ENCODE measurements at regions not wholly inside any gene's neighbourhood (a gene's known extent, or its start where the extent isn't known, plus 50 kb on each side); places are given as distances from the start of the nearest gene placed in this dataset.
"Not testable (repeated sequence)": the region's sequence is repeated elsewhere in the genome, so short reads cannot be mapped to it uniquely, and the experiment has no call there.

- DNase-seq: no peak
These were observed 564.5 kb upstream of the B3GAT1 start for GRCh38 chr11:134976551-134976950.

- no peak for DNase-seq
These were observed 563.9 kb upstream of the B3GAT1 start for GRCh38 chr11:134975866-134976376.

GRCh38 chr11:134973801-134974200, 561.8 kb upstream of the B3GAT1 start:
- DNase-seq: no peak

GRCh38 chr11:134971381-134971780, 559.3 kb upstream of the B3GAT1 start:
- DNase-seq: no peak

GRCh38 chr11:134967746-134968145, 555.7 kb upstream of the B3GAT1 start:
- DNase-seq: no peak

- DNase-seq: not testable (repeated sequence)
These were observed 549.3 kb upstream of the B3GAT1 start for GRCh38 chr11:134961386-134961785.

GRCh38 chr11:134958870-134959269, 546.8 kb upstream of the B3GAT1 start:
- DNase-seq: no peak

- DNase-seq: no peak
These were observed 546.2 kb upstream of the B3GAT1 start for GRCh38 chr11:134958336-134958640.

- no peak for DNase-seq
These were observed 545.7 kb upstream of the B3GAT1 start for GRCh38 chr11:134957540-134958335.

- no peak for DNase-seq
These were observed 544.6 kb upstream of the B3GAT1 start for GRCh38 chr11:134956450-134957210.

GRCh38 chr11:134955970-134956369, 543.9 kb upstream of the B3GAT1 start:
- DNase-seq: not testable (repeated sequence)

- no peak for DNase-seq
These were observed 543.2 kb upstream of the B3GAT1 start for GRCh38 chr11:134955281-134955680.

- DNase-seq: not testable (repeated sequence)
These were observed 542.4 kb upstream of the B3GAT1 start for GRCh38 chr11:134954456-134954855.

GRCh38 chr11:134953417-134953970, 541.5 kb upstream of the B3GAT1 start:
- DNase-seq: not testable (repeated sequence)

- DNase-seq: peak; percentile 57
These were observed 539.3 kb upstream of the B3GAT1 start for GRCh38 chr11:134951305-134951700.

GRCh38 chr11:134950692-134951304, 538.8 kb upstream of the B3GAT1 start:
- no peak for DNase-seq

GRCh38 chr11:134949121-134950090, 537.4 kb upstream of the B3GAT1 start:
- no peak for DNase-seq

- DNase-seq: no peak
These were observed 535.5 kb upstream of the B3GAT1 start for GRCh38 chr11:134947556-134947955.

- no peak for DNase-seq
These were observed 534.0 kb upstream of the B3GAT1 start for GRCh38 chr11:134945993-134946392.

- no peak for DNase-seq
These were observed 532.9 kb upstream of the B3GAT1 start for GRCh38 chr11:134944986-134945385.

GRCh38 chr11:134944131-134944530, 532.1 kb upstream of the B3GAT1 start:
- no peak for DNase-seq

- DNase-seq: no peak
These were observed 531.5 kb upstream of the B3GAT1 start for GRCh38 chr11:134943544-134943943.
